ENCODE measurements at regions not wholly inside any gene's neighbourhood (a gene's known extent, or its start where the extent isn't known, plus 50 kb on each side); places are given as distances from the start of the nearest gene placed in this dataset.
"Not testable (repeated sequence)": the region's sequence is repeated elsewhere in the genome, so short reads cannot be mapped to it uniquely, and the experiment has no call there.

DNA sequence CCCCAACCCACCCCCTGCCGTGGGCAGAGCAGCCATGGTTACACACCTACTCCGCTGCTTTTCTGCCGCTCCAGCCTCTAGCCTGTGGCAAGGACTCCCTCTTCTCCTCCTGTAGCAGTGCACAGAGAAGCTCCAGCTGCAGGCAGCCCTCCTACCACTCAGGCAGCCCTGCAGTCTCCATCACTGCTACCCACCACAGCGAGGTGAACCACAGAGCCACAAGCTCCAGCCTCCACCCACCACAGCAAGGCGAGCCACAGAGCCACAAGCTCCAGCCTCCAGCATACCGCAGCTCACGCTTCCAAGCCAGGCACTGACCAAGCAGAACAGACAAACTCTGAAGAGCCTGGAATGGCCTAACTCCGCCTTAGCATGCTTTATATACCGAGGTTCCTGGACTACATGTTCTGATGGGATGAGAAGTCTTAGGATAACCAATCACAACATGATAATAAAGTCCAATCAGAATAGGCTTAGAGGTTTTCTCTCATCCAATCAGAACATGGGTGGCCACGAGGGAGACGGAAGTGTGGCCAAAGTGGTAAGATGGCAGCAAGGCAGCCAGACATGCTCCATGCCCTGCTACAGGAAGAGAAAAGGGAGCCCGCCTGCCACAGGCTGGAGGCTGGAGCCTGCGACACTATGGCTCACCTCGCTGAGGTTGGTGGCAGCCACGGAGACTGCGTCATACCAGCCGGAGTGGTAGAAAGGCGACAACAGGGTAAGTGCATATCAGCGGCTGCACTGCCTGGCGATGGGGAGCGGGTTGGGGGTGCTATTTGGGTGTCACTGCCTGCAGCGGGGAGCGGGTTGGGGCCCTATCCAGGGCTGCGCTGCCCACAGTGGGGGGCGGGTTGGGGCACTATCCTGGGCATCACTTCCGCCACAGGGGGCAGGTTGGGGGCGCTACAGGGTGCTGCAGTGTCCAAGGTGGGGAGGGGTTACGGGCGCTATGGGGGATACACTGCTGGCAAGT lies 75.8 kb upstream of the PCAT7 start:
- DNase-seq = no peak

DNA sequence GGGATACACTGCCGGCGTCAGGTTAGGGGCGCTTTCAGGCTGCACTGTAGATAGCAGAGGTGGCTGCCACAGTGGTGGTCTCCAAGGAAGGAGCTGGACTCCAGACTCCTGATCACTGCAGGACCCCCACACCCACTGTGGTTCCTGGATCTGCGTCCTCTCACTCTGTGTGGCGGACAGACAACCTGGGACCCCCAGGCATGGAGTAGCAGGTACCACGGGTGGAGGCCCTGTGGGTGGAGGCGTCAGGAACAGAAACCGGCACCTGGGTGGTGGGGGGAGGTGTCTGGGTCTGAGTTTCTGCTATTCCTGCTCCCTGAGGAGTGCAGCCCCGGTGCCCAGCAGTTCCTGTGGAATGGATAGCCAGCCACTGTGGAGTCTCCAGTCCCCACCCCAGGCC lies 75.1 kb upstream of the PCAT7 start:
- no peak for DNase-seq

DNA sequence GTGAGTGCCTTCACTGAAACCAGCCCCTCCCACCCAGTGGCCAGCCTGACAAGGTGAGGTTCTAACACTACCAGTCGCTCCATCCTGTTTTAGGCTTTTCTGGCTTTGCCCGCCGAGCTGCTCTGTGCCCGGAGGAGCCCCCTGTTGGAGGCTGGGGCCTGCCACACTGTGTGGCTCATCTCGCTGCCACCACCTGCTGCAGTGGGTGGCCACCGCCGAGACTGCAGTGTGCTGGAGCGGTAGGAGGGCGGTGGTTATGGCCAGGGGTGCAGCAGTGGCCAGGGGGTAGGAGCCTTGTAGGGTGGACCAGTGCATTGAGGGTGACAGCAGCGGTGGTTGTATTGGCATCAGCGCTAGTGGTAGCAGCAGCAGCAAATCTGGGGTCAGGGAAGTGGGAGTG lies 74.7 kb upstream of the PCAT7 start:
- DNase-seq = no peak

DNA sequence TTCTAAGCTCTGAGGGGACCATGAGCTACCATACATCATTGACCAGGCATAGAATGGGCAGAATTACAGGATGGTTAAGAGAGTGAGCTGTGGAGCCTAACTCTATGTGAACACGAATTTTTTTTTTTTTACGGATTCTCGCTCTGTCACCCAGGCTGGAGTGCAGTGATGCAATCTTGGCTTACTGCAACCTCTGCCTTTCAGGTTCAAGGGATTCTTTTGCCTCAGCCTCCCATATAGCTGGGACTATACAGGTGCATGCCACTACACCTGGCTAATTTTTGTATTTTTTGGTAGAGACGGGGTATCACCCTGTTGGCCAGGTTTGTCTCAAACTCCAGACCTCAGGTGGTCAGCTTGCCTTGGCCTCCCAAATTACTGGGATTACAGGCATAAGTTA lies 72.8 kb upstream of the PCAT7 start:
- DNase-seq = no peak

DNA sequence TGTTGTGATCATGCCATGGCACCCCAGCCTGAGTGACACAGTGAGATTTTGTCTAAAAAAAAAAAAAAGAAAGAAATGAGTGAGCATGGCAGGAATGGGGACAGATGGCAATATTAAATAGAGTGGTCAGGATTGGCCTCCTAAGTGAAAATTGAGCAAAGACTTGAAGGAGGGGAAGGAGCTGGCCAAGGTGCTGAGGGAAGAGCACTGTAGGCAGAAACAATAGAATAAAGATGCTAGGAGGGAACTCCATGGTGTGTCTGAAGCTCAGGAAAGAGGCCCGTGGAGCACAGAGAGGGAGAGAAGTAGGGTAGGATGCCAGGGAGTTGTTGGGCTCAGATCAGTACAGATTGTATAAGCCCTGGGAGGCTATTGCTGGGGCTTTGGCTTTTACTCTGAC lies 64.4 kb upstream of the PCAT7 start:
- no peak for DNase-seq

DNA sequence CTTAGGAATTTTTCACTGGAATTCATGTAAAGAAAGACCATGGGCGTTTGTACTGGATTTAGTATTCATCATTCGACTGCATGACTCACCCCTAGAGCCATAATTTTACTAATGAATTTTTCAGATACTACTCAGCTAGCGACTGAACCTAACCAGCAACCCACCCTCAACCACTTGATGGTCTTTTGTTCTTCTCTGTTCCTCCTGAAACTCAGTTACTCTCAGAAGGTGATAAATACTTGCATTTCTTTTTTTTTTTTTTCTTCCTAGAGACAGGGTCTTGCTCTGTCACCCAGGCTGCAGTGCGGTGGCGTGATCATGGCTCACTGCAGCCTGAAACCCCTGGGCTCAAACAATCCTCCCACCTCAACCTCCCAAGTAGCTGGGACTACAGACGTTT lies 62.8 kb upstream of the PCAT7 start:
- not testable (repeated sequence) for DNase-seq

DNA sequence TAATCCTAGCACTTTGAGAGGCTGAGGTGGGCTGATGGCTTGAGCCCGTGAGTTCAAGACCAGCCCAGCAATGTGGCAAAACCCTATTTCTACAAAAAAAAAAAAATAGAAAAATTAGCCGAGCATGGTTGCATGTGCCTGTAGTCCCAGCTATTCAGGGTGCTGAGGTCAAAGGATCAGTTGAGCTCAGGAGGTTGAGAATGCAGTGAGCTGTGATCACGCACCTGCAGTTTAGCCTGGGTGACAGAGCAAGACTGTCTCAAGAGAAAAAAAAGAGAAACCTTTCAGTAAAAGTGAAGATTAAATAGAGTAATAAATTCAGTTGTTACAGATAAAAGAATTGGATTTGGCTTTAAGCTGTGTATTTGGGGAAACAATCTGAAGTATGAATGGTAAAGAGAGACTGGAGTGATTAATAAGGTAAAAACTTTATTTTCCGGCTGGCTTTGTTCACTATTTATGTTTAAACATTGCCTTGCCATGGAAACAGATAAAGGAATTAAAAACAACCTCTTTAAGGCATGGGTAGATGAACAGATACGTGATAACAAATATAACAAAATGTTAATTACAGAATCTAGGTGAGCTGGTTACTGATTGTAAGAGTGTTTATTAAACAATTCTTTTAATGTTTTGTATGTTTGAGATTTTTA lies 56.0 kb upstream of the PCAT7 start:
- no peak for DNase-seq

DNA sequence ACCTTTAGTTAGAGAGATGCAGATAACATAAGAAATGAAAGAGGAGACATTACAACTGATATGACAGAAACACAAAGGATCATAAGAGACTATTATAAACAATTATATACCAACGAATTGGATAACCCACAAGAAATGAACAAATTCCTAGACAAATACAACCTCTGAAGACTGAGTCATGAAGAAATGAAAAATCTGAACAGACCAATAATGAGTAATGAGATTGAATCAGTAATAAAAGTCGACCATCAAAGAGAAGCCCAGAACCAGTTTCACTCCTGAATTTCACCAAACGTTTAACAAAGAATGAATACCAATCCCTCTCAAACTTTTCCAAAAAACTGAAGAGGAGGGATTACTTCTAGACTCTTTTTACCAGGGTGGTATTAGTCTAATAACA lies 50.5 kb upstream of the PCAT7 start:
- DNase-seq = no peak

Measured in NCI-H226 (cell line).